Tibial artery (tissue), 4 donors: ENCODE measurements at regions not wholly inside any gene's neighbourhood (a gene's known extent, or its start where the extent isn't known, plus 50 kb on each side); places are given as distances from the start of the nearest gene placed in this dataset.

Experiments used
- DNase-seq, 2 donors: peaks; one replicate each; pipeline ENCODE4 v3.0.0-alpha.2; 2019
- H3K27ac ChIP-seq, 2 donors: fragments of 200-600 bp; sonication (generic) in 1 of 2; 1 replicate in 1 of 2; 2 replicates in 1 of 2; pipeline ENCODE4 v1.5.1; 2018 to 2019; ENCODE audit warnings: mild to moderate bottlenecking in 1 of 2
- H3K27me3 ChIP-seq, 2 donors: fragments of 200-600 bp; sonication (generic) in 1 of 2; one replicate each; pipeline versions ENCODE4 v1.5.1 to v1.6.0; 2016 to 2019
- H3K36me3 ChIP-seq, 3 donors: fragments of 200-600 bp; sonication (generic) in 2 of 3; one replicate each; pipeline ENCODE4 v1.5.1; 2016 to 2019; ENCODE audit warnings: mild to moderate bottlenecking in 2 of 3
- H3K4me1 ChIP-seq, 4 donors: fragments of 200-600 bp; sonication (generic) in 2 of 4; 1 replicate in 3 of 4; 2 replicates in 1 of 4; pipeline ENCODE4 v1.5.1; 2016 to 2019
- H3K4me3 ChIP-seq, 2 donors: fragments of 200-600 bp; sonication (generic) in 1 of 2; 1 replicate in 1 of 2; 2 replicates in 1 of 2; pipeline ENCODE4 v1.5.1; 2018 to 2019; ENCODE audit warnings: mild to moderate bottlenecking in 2 of 2
- H3K9me3 ChIP-seq, 3 donors: fragments of 200-600 bp; sonication (generic) in 1 of 3; one replicate each; pipeline ENCODE4 v1.5.1; 2016 to 2019
- CTCF ChIP-seq, 2 experiments: fragments of 200-600 bp in 1 of 2; fragments of 450-650 bp in 1 of 2; IDR thresholded peaks; one replicate each; pipeline ENCODE4 v1.5.1; 2017 to 2019; ENCODE audit warnings: antibody characterized with exemption in 2 of 2, mild to moderate bottlenecking in 1 of 2, moderate library complexity in 1 of 2
- intact Hi-C: fragments of 100-400 bp; cut with DNase I; formaldehyde crosslinking; loops from one replicate; pipeline ENCODE4 v1.15.0; 2023; ENCODE audit warnings: low total_unique reads

GRCh38 chr17:15892244-15892643 is 52.7 kb upstream of the ADORA2B start:
- DNase-seq, result no peak
- no peak overlapping the region for H3K27ac ChIP-seq
- no peaks in the 10 kb centered on the region for H3K27me3 ChIP-seq

DNA sequence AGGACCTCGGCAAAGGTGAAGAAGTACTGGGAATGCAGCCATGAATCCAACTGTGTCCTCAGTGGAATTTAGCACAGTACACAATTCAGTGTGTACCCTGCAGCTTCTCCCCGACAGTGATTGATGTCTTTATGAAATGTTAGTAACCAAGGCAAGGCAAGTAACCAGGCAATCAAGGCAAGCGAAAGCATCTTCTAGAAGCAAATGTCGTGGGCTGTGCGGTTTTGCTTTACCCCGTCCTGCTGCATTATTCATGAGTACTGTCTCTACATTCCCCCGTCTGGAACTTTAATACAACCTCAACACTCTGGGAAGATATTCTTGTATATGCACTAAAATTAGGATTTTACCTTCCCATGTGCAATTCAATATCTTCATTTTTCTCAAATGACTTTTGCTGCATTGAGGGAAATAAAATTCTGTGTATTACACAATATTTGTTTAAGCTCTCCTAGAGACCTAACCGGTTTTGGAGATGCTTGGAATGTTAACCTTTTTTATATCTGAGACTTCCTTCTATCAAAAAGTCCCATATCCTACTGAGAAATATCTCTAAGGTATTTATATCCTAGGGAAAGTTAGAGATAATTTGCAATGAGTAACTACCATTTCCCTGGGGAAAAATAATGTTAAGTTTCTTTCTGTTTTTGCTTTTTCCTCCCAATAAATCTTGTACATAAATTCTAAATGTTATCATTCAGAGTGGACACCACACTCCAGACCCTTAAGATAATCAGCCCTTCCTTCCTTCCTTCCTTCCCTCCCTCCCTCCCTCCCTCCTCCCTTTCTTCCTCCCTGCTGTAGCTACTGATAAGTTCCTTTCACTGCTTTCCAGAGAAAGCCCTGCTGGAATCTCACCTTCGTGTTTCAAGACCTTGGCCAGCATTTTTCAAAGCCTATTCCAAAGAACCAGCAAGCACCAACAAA is 51.9 kb upstream of the ADORA2B start:
- Histone ChIP-seq H3K4me3 (no peak overlapping the region), H3K36me3 (no peaks in the 10 kb centered on the region), H3K27me3 (no peaks in the 10 kb centered on the region), H3K4me1 (no peaks in the 10 kb centered on the region), H3K27ac (no peak overlapping the region), H3K9me3 (no peaks in the 10 kb centered on the region)
- intact Hi-C loops, result no loop called here
- no peak for DNase-seq
- TF ChIP-seq CTCF (IDR thresholded peaks at IDR 0.05), result no peak

More at GRCh38 chr17:15892244-15892643, 52.7 kb upstream of the ADORA2B start:
- Histone ChIP-seq H3K4me3 (no peak overlapping the region), H3K4me1 (no peaks in the 10 kb centered on the region), H3K36me3 (no peaks in the 10 kb centered on the region), H3K9me3 (no peaks in the 10 kb centered on the region)
- TF ChIP-seq CTCF (IDR thresholded peaks at IDR 0.05), result no peak
- intact Hi-C loops, result no loop called here

DNA sequence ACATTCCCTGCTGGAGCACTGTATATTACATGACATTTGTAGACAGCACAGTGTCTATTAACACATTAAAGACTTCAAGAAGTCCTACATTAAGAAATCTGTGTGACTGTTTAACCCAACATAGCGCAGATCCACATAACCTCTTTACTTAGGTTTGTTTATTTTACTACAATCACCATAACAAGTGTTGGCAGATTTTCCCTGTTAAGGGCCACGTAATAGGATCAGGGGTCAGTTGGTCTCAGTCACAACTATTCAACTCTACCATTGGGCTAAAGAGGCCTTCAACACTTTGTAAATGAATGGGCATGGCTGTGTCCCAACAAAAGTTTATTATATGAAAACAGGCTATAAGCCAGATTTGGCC is 51.3 kb upstream of the ADORA2B start:
- H3K36me3 ChIP-seq, result no peaks in the 10 kb centered on the region
- intact Hi-C loops, result no loop called here
- H3K4me3 ChIP-seq, result no peak overlapping the region
- no peak for TF ChIP-seq CTCF (IDR thresholded peaks at IDR 0.05)
- no peaks in the 10 kb centered on the region for H3K9me3 ChIP-seq
- H3K4me1 ChIP-seq, result no peaks in the 10 kb centered on the region
- H3K27ac ChIP-seq, result no peak overlapping the region
- no peak for DNase-seq
- no peaks in the 10 kb centered on the region for H3K27me3 ChIP-seq

DNA sequence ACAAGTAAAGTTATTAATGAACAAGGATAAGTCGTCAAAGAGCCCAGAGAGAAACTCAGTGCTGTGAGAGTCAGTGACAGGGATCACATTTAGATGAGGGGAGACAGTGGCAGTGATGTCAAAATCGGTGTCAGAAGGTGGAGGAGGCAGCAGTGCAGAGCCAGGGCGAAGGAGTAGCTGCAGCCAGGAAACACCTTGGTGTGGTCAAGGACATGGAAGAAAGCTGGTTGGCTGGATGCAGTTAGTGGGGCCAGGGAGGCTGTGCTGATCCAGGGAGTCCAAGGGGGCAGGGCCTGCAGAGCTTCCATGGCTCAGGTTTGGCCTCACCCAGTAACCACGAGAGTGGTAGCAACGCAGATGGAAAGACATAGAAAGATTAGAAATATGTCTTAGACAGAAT is 50.7 kb upstream of the ADORA2B start:
- H3K27me3 ChIP-seq, result no peaks in the 10 kb centered on the region

GRCh38 chr17:15894913-15895658 is 49.8 kb upstream of the ADORA2B start:
- Histone ChIP-seq H3K4me1 (no peaks in the 10 kb centered on the region), H3K9me3 (no peaks in the 10 kb centered on the region), H3K27ac (no peak overlapping the region), H3K27me3 (no peaks in the 10 kb centered on the region), H3K36me3 (no peaks in the 10 kb centered on the region), H3K4me3 (no peak overlapping the region)
- intact Hi-C loops, result no loop called here
- no peak for DNase-seq
- TF ChIP-seq CTCF (IDR thresholded peaks at IDR 0.05), result no peak

More for the DNA sequence above, 50.7 kb upstream of the ADORA2B start:
- no peaks in the 10 kb centered on the region for H3K4me1 ChIP-seq
- intact Hi-C loops, result no loop called here
- no peak for DNase-seq
- no peaks in the 10 kb centered on the region for H3K36me3 ChIP-seq
- no peak overlapping the region for H3K27ac ChIP-seq
- no peak for TF ChIP-seq CTCF (IDR thresholded peaks at IDR 0.05)
- no peaks in the 10 kb centered on the region for H3K9me3 ChIP-seq
- H3K4me3 ChIP-seq, result no peak overlapping the region
